Kidney epithelial cell (primary cell): ENCODE measurements at regions not wholly inside any gene's neighbourhood (a gene's known extent, or its start where the extent isn't known, plus 50 kb on each side); places are given as distances from the start of the nearest gene placed in this dataset.

Experiments used
- DNase-seq: peaks from one replicate; pipeline ENCODE4 v3.0.0-alpha.2; 2010; ENCODE audit warnings: low read depth
- H3K27me3 ChIP-seq: 2 replicates; pipeline ENCODE4 v1.6.0; 2011; ENCODE audit warnings: low read length; ENCODE audit not compliant: control insufficient read depth, insufficient read depth
- H3K36me3 ChIP-seq: 2 replicates; pipeline ENCODE4 v1.5.1; 2011; ENCODE audit warnings: low read length; ENCODE audit not compliant: control insufficient read depth, insufficient read depth
- H3K4me3 ChIP-seq: 2 replicates; pipeline ENCODE4 v1.5.1; 2011; ENCODE audit warnings: low read depth, mild to moderate bottlenecking, control low read depth, low read length
- TF ChIP-seq, protein P1 (sequence below): IDR thresholded peaks from 2 replicates; pipeline ENCODE4 v1.5.1; 2011; ENCODE audit warnings: mild to moderate bottlenecking, moderate library complexity, low read length, control low read depth, inconsistent platforms; ENCODE audit not compliant: insufficient read depth, poor library complexity, severe bottlenecking

DNA sequence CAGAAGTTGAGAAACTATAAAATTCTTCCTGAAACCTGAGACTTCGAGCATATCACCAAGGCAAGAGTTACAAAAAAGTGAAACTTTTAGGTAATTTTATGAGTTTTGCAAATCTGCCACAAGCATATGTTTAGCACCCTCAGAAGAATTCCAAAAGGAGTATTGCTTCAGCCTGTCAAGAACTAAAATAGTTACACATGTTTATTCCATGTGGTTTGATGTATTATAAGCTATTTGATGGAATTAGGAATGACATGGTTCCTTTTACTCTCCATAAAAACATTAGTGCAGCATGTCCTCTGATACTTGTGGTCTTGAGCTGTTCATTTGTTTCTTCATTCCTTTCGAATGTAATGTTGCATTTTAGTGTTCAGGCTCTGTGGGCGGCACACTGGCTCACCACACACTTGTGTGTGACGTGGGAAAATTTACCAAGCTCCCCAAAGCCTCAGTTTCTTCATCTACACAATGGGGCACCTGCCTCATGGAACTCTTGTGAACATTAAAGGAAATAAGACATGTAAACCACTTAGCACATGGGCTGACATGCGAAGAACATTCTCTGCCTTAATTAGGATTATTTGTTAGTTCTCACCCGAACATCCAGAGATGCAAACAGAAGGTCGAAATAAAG, 204.2 kb upstream of the FOXF1 start:
- H3K4me3 ChIP-seq: no peak overlapping the region
- no peak for DNase-seq
- peaks cover 9% of the 10 kb centered on the region for H3K27me3 ChIP-seq
- TF ChIP-seq, protein P1, sequence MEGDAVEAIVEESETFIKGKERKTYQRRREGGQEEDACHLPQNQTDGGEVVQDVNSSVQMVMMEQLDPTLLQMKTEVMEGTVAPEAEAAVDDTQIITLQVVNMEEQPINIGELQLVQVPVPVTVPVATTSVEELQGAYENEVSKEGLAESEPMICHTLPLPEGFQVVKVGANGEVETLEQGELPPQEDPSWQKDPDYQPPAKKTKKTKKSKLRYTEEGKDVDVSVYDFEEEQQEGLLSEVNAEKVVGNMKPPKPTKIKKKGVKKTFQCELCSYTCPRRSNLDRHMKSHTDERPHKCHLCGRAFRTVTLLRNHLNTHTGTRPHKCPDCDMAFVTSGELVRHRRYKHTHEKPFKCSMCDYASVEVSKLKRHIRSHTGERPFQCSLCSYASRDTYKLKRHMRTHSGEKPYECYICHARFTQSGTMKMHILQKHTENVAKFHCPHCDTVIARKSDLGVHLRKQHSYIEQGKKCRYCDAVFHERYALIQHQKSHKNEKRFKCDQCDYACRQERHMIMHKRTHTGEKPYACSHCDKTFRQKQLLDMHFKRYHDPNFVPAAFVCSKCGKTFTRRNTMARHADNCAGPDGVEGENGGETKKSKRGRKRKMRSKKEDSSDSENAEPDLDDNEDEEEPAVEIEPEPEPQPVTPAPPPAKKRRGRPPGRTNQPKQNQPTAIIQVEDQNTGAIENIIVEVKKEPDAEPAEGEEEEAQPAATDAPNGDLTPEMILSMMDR: no peak
- H3K36me3 ChIP-seq: no peaks in the 10 kb centered on the region

DNA sequence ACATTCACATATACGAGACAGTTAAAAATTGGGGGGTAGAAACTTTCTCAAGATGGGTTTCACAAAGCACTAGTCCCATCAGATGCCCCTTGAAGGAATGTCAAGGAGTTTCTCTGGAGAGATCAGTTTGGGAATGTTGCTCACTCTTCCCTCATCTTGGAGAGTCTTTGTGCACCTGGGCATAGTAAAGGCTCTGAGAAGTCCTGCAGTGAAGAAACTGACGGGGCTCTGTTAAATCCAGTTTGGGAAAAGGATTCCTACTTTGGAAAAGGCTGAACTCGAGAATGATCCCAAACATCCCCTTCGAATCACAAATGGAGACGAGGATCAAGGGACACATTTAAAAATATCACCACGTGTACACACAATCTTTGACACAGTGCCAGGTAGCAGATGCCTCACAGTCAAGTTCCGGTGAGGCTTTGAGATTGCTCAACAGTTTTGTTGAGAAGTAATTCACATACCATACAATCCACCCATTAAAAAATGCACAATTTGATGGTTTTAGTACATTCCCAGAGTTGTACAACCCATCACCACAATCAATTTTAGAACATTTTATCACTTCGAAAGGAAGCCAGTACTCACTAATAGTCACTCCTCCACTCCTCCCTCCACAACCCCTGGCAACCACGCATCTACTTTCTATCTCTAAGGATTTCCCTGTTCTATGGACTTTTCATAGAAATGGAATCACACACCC, 203.4 kb upstream of the FOXF1 start:
- peaks cover 7% of the 10 kb centered on the region for H3K27me3 ChIP-seq
- H3K4me3 ChIP-seq: no peak overlapping the region
- DNase-seq: no peak
- no peaks in the 10 kb centered on the region for H3K36me3 ChIP-seq
- TF ChIP-seq, protein P1: no peak

DNA sequence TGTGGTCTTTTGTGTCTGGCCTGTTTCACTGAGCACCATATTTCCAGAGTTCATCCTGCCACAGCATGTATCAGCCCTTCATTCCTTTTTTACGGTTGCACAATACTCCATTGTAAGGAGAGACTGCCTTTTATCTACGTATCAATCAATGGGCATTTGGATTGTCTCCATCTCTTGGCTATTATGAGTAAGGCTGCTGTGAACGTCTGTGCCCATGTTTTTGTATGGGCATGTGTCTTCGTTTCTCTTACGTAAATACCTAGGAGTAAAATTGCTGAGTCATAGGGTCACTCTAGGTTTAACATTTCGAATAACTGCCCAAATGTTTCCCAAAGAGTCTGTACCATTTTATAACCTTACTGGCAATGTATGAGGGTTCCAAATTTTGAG, 202.8 kb upstream of the FOXF1 start:
- Histone ChIP-seq H3K4me3 (no peak overlapping the region), H3K36me3 (no peaks in the 10 kb centered on the region), H3K27me3 (peaks cover 7% of the 10 kb centered on the region)
- no peak for DNase-seq
- TF ChIP-seq, protein P1: no peak

DNA sequence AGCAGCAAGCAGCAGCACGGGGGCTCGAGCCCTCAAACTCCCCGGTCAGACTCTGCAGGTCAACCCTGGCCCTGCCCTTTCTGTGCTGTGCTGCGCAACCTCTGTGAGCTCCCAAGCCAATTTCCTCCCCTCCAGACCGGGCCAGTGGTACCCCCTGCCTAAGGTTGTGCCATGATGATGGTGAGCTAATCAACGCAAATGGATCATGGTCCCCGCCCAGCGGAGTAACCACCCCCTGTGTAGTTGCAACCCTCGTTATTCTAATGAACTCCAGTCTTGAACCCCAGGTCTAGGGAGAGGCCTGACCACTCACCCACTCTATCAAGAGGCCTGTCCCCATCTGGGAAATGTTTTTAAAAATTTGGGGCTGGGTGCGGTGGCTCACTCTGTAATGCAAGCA, 201.8 kb upstream of the FOXF1 start:
- H3K36me3 ChIP-seq: no peaks in the 10 kb centered on the region

DNA sequence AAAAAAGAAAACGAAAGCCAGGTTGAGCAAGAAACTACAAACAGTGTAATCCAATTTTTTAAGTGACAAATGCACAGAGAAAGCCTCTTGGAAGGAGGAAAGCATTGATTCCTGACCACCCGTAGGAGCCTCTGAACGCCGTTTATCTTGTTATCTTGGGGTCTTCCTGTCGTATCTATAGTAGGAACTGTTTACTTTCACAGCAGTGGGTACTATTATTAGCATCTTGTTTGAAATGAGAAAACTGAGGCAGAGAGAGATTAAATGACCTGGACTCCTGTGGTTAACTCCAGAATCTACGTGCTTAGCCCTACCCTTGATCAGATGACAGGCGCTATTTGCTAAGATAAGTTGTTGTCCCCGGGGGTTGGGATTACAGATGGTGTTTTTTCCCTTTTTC, 196.7 kb upstream of the FOXF1 start:
- no peak overlapping the region for H3K4me3 ChIP-seq
- no peak for DNase-seq
- H3K27me3 ChIP-seq: no peaks in the 10 kb centered on the region
- TF ChIP-seq, protein P1: no peak
- no peaks in the 10 kb centered on the region for H3K36me3 ChIP-seq

More for the DNA sequence above, 201.8 kb upstream of the FOXF1 start:
- peaks cover 7% of the 10 kb centered on the region for H3K27me3 ChIP-seq
- no peak overlapping the region for H3K4me3 ChIP-seq
- DNase-seq: no peak
- TF ChIP-seq, protein P1: no peak
